Adrenal gland (tissue), 9 donors: ENCODE measurements at regions not wholly inside any gene's neighbourhood (a gene's known extent, or its start where the extent isn't known, plus 50 kb on each side); places are given as distances from the start of the nearest gene placed in this dataset.

Source experiments
- DNase-seq, 7 donors: peaks; one replicate each; pipeline ENCODE4 v3.0.0-alpha.2; 2019 to 2020
- H3K27ac ChIP-seq, 5 donors: fragments of 200-600 bp; sonication (generic) in 4 of 5; 1 replicate in 3 of 5; 2 replicates in 2 of 5; pipeline versions ENCODE4 v1.5.1 to v1.8.0; 2016 to 2020; ENCODE audit warnings: mild to moderate bottlenecking in 1 of 5
- H3K27me3 ChIP-seq: fragments of 200-600 bp; 2 replicates; pipeline ENCODE4 v1.8.0; 2021
- H3K36me3 ChIP-seq, 2 donors: fragments of 200-600 bp; replicated peaks in 1 of 2; 1 replicate in 1 of 2; 2 replicates in 1 of 2; pipeline versions ENCODE4 v1.5.1 to v1.8.0; 2018 to 2022
- H3K4me1 ChIP-seq, 2 donors: fragments of 200-600 bp; replicated peaks in 1 of 2; 1 replicate in 1 of 2; 2 replicates in 1 of 2; pipeline versions ENCODE4 v1.5.1 to v1.8.0; 2018 to 2021
- H3K4me3 ChIP-seq, 4 donors: fragments of 200-600 bp; sonication (generic) in 3 of 4; one replicate each; pipeline ENCODE4 v1.5.1; 2016 to 2018
- H3K9me3 ChIP-seq, 3 donors: fragments of 200-600 bp; sonication (generic) in 1 of 3; replicated peaks in 1 of 3; 1 replicate in 2 of 3; 2 replicates in 1 of 3; pipeline versions ENCODE4 v1.5.1 to v1.8.0; 2016 to 2021
- POLR2A ChIP-seq, 2 donors: fragments of 450-650 bp; IDR thresholded peaks; one replicate each; pipeline ENCODE4 v1.6.1; 2017; ENCODE audit warnings: antibody characterized with exemption in 2 of 2, mild to moderate bottlenecking in 2 of 2, moderate library complexity in 1 of 2
- WGBS, 4 donors: extraction: QIAGEN DNeasy Blood & Tissue Kit in 2 of 4; methylation state at CpG; one replicate each; pipeline versions ENCODE4 v1.1.5 to v1.1.7; 2013 to 2017; 5-methylcytosine and 5-hydroxymethylcytosine counted together
- intact Hi-C, 2 donors: fragments of 100-400 bp; cut with DNase I; formaldehyde crosslinking; loops; one replicate each; pipeline versions ENCODE4 v1.14.1 to v1.15.0; 2022 to 2023
- TF ChIP-seq, protein P1 (sequence below), 6 experiments: fragments of 450-650 bp in 4 of 6; fragments of 200-600 bp in 2 of 6; sonication (generic) in 1 of 6; IDR thresholded peaks; 1 replicate in 5 of 6; 2 replicates in 1 of 6; pipeline versions ENCODE4 v1.5.1 to v1.8.0; 2016 to 2021; ENCODE audit warnings: antibody characterized with exemption in 6 of 6, mild to moderate bottlenecking in 2 of 6, moderate library complexity in 1 of 6
- donor health status: healthy with polysubstance abuse.
- donor health status: Bipolar disorder and iron deficiency.
- donor health status: DM: yes; HTN: yes; CAD: no.
- donor health status: DM: no; HTN: no; CAD: no.
- donor health status: DM: no; HTN: no; CAD: no.

DNA sequence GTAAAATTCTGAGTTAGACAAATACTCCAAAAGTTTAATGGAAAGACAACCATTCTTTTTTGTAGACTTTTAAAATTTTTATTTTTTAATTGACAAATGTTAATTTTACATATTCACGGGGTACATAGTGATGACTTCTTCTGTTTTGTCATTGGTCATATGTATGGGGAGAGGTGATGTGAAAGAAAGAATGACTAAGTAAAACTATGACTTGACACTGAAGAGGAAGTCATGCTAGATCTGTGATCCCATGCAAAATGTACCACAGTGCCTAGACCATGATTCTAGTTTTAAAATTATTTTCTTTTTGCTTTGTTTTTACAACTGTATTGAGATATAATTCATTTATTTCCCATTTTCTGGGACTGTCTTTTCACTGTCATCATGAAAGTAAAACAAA, 281.6 kb downstream of the MBNL1 start:
- no peak for DNase-seq
- WGBS, 4 donors, result 80 to 91% (median 84%) methylated on average over 1 of the region's 1 CpG
- peaks cover 0 to 3% of the 10 kb centered on the region in 2 donors for H3K4me1 ChIP-seq
- TF ChIP-seq, protein P1, sequence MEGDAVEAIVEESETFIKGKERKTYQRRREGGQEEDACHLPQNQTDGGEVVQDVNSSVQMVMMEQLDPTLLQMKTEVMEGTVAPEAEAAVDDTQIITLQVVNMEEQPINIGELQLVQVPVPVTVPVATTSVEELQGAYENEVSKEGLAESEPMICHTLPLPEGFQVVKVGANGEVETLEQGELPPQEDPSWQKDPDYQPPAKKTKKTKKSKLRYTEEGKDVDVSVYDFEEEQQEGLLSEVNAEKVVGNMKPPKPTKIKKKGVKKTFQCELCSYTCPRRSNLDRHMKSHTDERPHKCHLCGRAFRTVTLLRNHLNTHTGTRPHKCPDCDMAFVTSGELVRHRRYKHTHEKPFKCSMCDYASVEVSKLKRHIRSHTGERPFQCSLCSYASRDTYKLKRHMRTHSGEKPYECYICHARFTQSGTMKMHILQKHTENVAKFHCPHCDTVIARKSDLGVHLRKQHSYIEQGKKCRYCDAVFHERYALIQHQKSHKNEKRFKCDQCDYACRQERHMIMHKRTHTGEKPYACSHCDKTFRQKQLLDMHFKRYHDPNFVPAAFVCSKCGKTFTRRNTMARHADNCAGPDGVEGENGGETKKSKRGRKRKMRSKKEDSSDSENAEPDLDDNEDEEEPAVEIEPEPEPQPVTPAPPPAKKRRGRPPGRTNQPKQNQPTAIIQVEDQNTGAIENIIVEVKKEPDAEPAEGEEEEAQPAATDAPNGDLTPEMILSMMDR (IDR thresholded peaks at IDR 0.05), result no peak
- no peak for TF ChIP-seq POLR2A (IDR thresholded peaks at IDR 0.05)
- no peaks in the 10 kb centered on the region for H3K36me3 ChIP-seq
- no peaks in the 10 kb centered on the region for H3K9me3 ChIP-seq
- H3K4me3 ChIP-seq, result no peak overlapping the region
- no peaks in the 10 kb centered on the region for H3K27me3 ChIP-seq
- intact Hi-C loops, result no loop called here
- no peak overlapping the region for H3K27ac ChIP-seq

DNA sequence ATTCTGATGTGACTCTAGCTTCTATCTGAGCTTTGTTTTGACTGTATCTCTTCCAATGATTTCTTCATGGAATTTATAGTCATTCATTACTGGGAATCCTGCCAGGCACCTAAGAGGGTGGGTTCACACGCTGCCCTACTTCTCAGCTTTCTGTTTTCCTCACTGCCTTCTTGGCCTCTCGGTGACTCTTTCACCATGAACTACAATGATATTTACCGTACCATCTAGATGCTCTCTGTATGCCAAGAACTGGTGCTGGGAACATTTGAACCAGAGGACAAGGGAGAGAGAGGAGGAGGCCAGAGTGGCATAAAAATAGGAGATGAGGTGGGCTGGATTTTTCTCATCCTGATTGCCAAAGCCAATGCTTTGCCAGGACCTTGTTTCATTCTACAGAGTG, 280.0 kb upstream of the P2RY1 start:
- Histone ChIP-seq H3K4me1 (peaks cover 15 to 19% of the 10 kb centered on the region in 2 donors), H3K9me3 (no peaks in the 10 kb centered on the region), H3K27me3 (no peaks in the 10 kb centered on the region), H3K27ac (peak overlapping the region in 2 of 5 donors; percentile 43 to 51), H3K4me3 (no peak overlapping the region), H3K36me3 (no peaks in the 10 kb centered on the region)
- intact Hi-C loops, result no loop called here
- TF ChIP-seq, protein P1 (IDR thresholded peaks at IDR 0.05), result no peak
- TF ChIP-seq POLR2A (IDR thresholded peaks at IDR 0.05), result no peak
- DNase-seq, result peak in 5 of 7 donors; percentile 17 to 57 (median 27)
- WGBS, 4 donors, result 25 to 42% (median 40%) methylated on average over 3 of the region's 3 CpGs

DNA sequence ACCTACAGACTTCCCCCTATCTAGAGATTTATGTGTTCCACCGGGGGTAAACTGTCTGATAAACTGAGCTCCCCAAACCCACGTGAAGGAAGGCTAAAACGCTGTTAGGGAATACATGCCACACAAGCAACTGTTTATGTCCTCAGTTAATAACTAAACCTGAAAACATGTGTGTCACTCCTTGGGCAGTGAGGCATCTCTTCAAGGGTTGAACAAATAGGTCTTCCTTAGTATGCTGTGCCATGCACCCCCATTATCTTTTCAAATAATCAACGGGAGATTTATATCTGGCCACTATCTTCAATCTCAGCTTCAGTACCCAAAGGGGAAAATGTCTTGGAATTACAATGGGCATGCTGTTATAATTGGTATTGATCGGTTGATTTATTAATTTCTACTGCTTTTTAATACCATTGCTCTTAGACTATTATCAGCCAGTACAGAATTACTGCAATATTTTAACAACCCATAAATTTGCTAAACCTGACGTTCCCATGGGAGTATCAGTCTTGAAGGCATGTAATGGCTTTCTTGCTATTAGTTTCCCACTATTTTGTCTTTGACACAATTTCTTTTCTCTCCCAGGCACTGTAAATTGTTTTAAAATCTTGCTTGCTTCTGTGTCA, 279.2 kb upstream of the P2RY1 start:
- TF ChIP-seq, protein P1 (IDR thresholded peaks at IDR 0.05), result no peak
- TF ChIP-seq POLR2A (IDR thresholded peaks at IDR 0.05), result no peak
- no peaks in the 10 kb centered on the region for H3K36me3 ChIP-seq
- no peaks in the 10 kb centered on the region for H3K27me3 ChIP-seq
- H3K4me1 ChIP-seq, result peaks cover 15 to 19% of the 10 kb centered on the region in 2 donors
- intact Hi-C loops, result no loop called here
- 84 to 91% (median 90%) methylated on average over 6 of the region's 6 CpGs for WGBS, 4 donors
- DNase-seq, result no peak
- H3K4me3 ChIP-seq, result no peak overlapping the region
- peak overlapping the region in 2 of 5 donors; percentile 43 to 51 for H3K27ac ChIP-seq
- H3K9me3 ChIP-seq, result no peaks in the 10 kb centered on the region

DNA sequence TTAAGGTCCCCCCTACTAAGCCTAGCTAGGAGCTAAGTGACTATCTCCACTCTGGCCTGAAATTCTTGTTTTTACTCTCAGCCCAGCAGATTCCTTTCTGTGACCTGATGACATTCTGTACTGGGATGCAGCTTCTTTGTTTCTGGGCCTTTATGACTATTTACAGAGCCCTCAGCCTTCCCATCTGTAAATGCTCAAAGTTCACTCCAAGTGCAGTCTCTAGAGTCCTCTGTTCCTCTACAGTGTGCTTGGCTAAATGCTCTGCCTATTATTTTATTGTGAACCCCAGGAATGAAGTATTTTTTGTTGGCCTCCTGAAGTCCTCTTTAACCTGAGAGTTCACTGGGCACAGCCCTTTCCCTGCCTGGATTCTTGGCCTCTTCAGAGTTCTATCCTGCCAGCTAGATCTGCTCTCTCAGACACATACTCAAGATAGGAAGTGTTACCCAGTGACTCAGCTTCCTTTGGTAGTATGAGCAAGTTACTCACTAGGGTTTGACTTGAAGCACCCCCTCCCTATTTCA, 278.1 kb upstream of the P2RY1 start:
- Histone ChIP-seq H3K27ac (peak overlapping the region in 3 of 5 donors; percentile 27 to 82 (median 50)), H3K36me3 (no peaks in the 10 kb centered on the region), H3K27me3 (no peaks in the 10 kb centered on the region), H3K4me3 (no peak overlapping the region), H3K4me1 (peaks cover 15 to 19% of the 10 kb centered on the region in 2 donors), H3K9me3 (no peaks in the 10 kb centered on the region)
- TF ChIP-seq, protein P1 (IDR thresholded peaks at IDR 0.05), result no peak
- TF ChIP-seq POLR2A (IDR thresholded peaks at IDR 0.05), result no peak
- peak in 5 of 7 donors; percentile 27 to 64 (median 48) for DNase-seq
- intact Hi-C loops, result no loop called here
